Liver (tissue), 7 donors: ENCODE measurements at regions not wholly inside any gene's neighbourhood (a gene's known extent, or its start where the extent isn't known, plus 50 kb on each side); places are given as distances from the start of the nearest gene placed in this dataset.

Experiments used
- DNase-seq: peaks from one replicate; pipeline ENCODE4 v3.0.0-alpha.2; 2017; ENCODE audit warnings: low spot score
- H3K27ac ChIP-seq, 2 donors: one replicate each; pipeline ENCODE4 v1.7.0; 2013; ENCODE audit warnings: inconsistent platforms in 2 of 2, low read length in 2 of 2, control low read depth in 1 of 2, low read depth in 1 of 2, mild to moderate bottlenecking in 1 of 2
- H3K27me3 ChIP-seq, 4 donors: one replicate each; pipeline versions ENCODE4 v1.6.1 to v1.7.0; 2013; ENCODE audit warnings: low read length in 3 of 4, inconsistent platforms in 1 of 4, mild to moderate bottlenecking in 1 of 4, moderate library complexity in 1 of 4; ENCODE audit not compliant: control insufficient read depth in 4 of 4, insufficient read depth in 4 of 4
- H3K36me3 ChIP-seq, 4 donors: one replicate each; pipeline versions ENCODE4 v1.6.1 to v1.7.0; 2013; ENCODE audit warnings: low read length in 3 of 4, mild to moderate bottlenecking in 3 of 4, low read depth in 1 of 4, moderate library complexity in 1 of 4; ENCODE audit not compliant: control insufficient read depth in 4 of 4, insufficient read depth in 3 of 4
- H3K4me1 ChIP-seq, 4 donors: one replicate each; pipeline versions ENCODE4 v1.6.1 to v1.7.0; 2013; ENCODE audit warnings: low read length in 3 of 4, mild to moderate bottlenecking in 3 of 4, moderate library complexity in 1 of 4; ENCODE audit not compliant: control insufficient read depth in 4 of 4, insufficient read depth in 4 of 4
- H3K4me3 ChIP-seq, 3 donors: one replicate each; pipeline versions ENCODE4 v1.6.1 to v1.7.0; 2013; ENCODE audit warnings: low read length in 3 of 3, control low read depth in 1 of 3, low read depth in 1 of 3, mild to moderate bottlenecking in 1 of 3
- H3K9ac ChIP-seq, 2 donors: one replicate each; pipeline ENCODE4 v1.7.0; 2013; ENCODE audit warnings: low read length in 2 of 2, mild to moderate bottlenecking in 2 of 2, moderate library complexity in 2 of 2, control low read depth in 1 of 2, low read depth in 1 of 2
- H3K9me3 ChIP-seq, 4 donors: one replicate each; pipeline versions ENCODE4 v1.6.1 to v1.7.0; 2013; ENCODE audit warnings: low read length in 3 of 4; ENCODE audit not compliant: control insufficient read depth in 4 of 4
- ATF3 ChIP-seq: IDR thresholded peaks from 2 replicates; pipeline ENCODE4 v1.6.1; 2016; ENCODE audit warnings: antibody characterized with exemption
- EGR1 ChIP-seq, 2 donors: IDR thresholded peaks; 2 replicates each; pipeline ENCODE4 v1.6.1; 2016 to 2018; ENCODE audit warnings: antibody characterized with exemption in 2 of 2, low read depth in 2 of 2
- FOXA1 ChIP-seq: IDR thresholded peaks from 2 replicates; pipeline ENCODE4 v1.6.1; 2016; ENCODE audit warnings: antibody characterized with exemption
- FOXA2 ChIP-seq: IDR thresholded peaks from 2 replicates; pipeline ENCODE4 v1.6.1; 2016; ENCODE audit warnings: antibody characterized with exemption
- GABPA ChIP-seq, 2 donors: IDR thresholded peaks in 1 of 2; conservative IDR thresholded peaks in 1 of 2; 2 replicates each; pipeline ENCODE4 v1.6.1; 2016; ENCODE audit warnings: antibody characterized with exemption in 2 of 2, mild to moderate bottlenecking in 1 of 2, moderate library complexity in 1 of 2
- HNF4G ChIP-seq: IDR thresholded peaks from 2 replicates; pipeline ENCODE4 v1.6.1; 2016; ENCODE audit warnings: antibody characterized with exemption
- MAX ChIP-seq: IDR thresholded peaks from 2 replicates; pipeline ENCODE4 v1.6.1; 2016; ENCODE audit warnings: antibody characterized with exemption
- NR2F2 ChIP-seq: IDR thresholded peaks from 2 replicates; pipeline ENCODE4 v1.6.1; 2016; ENCODE audit warnings: antibody characterized with exemption
- RAD21 ChIP-seq, 2 donors: IDR thresholded peaks; 2 replicates each; pipeline ENCODE4 v1.6.1; 2016; ENCODE audit warnings: antibody characterized with exemption in 2 of 2, mild to moderate bottlenecking in 2 of 2
- REST ChIP-seq: IDR thresholded peaks from 2 replicates; pipeline ENCODE4 v1.6.1; 2016; ENCODE audit warnings: antibody characterized with exemption, mild to moderate bottlenecking
- SP1 ChIP-seq: IDR thresholded peaks from 2 replicates; pipeline ENCODE4 v1.6.1; 2018; ENCODE audit warnings: antibody characterized with exemption, mild to moderate bottlenecking
- TAF1 ChIP-seq: conservative IDR thresholded peaks from 2 replicates; pipeline ENCODE4 v1.6.1; 2016; ENCODE audit warnings: antibody characterized with exemption, mild to moderate bottlenecking
- YY1 ChIP-seq: IDR thresholded peaks from 2 replicates; pipeline ENCODE4 v1.6.1; 2016; ENCODE audit warnings: antibody characterized with exemption, mild to moderate bottlenecking
- ZBTB33 ChIP-seq: IDR thresholded peaks from 2 replicates; pipeline ENCODE4 v1.6.1; 2016; ENCODE audit warnings: antibody characterized with exemption
- whole genome bisulfite sequencing: extraction: QIAGEN DNeasy Blood & Tissue Kit; methylation state at CpG from one replicate; pipeline ENCODE4 v1.1.7; 2013; 5-methylcytosine and 5-hydroxymethylcytosine counted together
- donor health status: healthy.
- donor health status: healthy.
- donor health status: healthy.
- donor health status: healthy.

GRCh38 chr4:145389550-145389949, 92.1 kb upstream of the SMAD1 start:
- no peaks in the 10 kb centered on the region for H3K27me3 ChIP-seq
- H3K9ac ChIP-seq: no peak overlapping the region
- no peak for TF ChIP-seq HNF4G
- TF ChIP-seq MAX: no peak
- TF ChIP-seq GABPA (IDR thresholded peaks at IDR 0.05 in 1 of 2, conservative IDR thresholded peaks at IDR 0.05 in 1 of 2): no peak
- TF ChIP-seq RAD21 (IDR thresholded peaks at IDR 0.05): no peak
- no peak for TF ChIP-seq REST
- TF ChIP-seq EGR1 (IDR thresholded peaks at IDR 0.05; ENCODE audit: low read depth in 2 of 2): no peak
- no peak for TF ChIP-seq FOXA2
- TF ChIP-seq NR2F2: no peak
- TF ChIP-seq SP1: no peak
- TF ChIP-seq ZBTB33: no peak
- no peak for TF ChIP-seq ATF3
- TF ChIP-seq FOXA1: no peak
- TF ChIP-seq YY1: no peak
- TF ChIP-seq TAF1: no peak
- no peak overlapping the region for H3K4me3 ChIP-seq
- DNase-seq: no peak
- H3K36me3 ChIP-seq: no peaks in the 10 kb centered on the region
- no peaks in the 10 kb centered on the region for H3K4me1 ChIP-seq
- no peak overlapping the region for H3K27ac ChIP-seq
- no peaks in the 10 kb centered on the region for H3K9me3 ChIP-seq
- WGBS: 94% methylated on average over 4 of the region's 4 CpGs

GRCh38 chr4:145388043-145388442, 93.6 kb upstream of the SMAD1 start:
- WGBS: 33% methylated on average over 3 of the region's 3 CpGs
- Histone ChIP-seq H3K4me1 (no peaks in the 10 kb centered on the region), H3K36me3 (no peaks in the 10 kb centered on the region), H3K9me3 (no peaks in the 10 kb centered on the region), H3K27me3 (no peaks in the 10 kb centered on the region), H3K27ac (no peak overlapping the region), H3K9ac (no peak overlapping the region), H3K4me3 (no peak overlapping the region)
- TF ChIP-seq NR2F2 (no peak), HNF4G (no peak), TAF1 (no peak), REST (no peak), YY1 (no peak)
- no peak for DNase-seq
